ENCODE measurements at regions not wholly inside any gene's neighbourhood (a gene's known extent, or its start where the extent isn't known, plus 50 kb on each side); places are given as distances from the start of the nearest gene placed in this dataset.

DNA sequence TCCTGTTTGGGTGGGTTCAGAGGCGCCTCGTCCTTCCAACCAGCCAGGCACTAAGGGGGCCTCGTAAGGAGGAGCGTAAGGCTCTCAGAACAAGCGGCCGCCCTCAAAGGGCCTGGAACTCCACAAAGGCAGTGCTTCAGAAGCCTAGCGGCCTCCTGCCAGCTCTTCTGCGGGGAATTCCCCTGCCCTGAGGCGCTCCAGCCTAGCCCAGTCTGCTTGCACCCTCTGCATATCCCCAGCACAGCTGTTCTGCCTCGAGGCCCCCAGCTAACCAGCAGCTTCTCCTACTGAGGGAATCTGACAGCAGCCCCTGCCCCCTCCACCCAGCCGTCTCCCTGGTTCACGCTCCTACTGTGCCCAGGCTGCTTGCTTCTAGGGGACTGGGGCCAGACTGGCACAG is 265.9 kb downstream of the TFCP2L1 start:
- intact Hi-C loops (cut with DNase I) = no loop called here
- peaks cover 4% of the 10 kb centered on the region for H3K27me3 ChIP-seq
- H3K4me3 ChIP-seq = no peak overlapping the region
- no peaks in the 10 kb centered on the region for H3K4me1 ChIP-seq (replicated peaks in 1 of 2)
- no peaks in the 10 kb centered on the region for H3K36me3 ChIP-seq (replicated peaks in 1 of 2)
- TF ChIP-seq, protein P1, sequence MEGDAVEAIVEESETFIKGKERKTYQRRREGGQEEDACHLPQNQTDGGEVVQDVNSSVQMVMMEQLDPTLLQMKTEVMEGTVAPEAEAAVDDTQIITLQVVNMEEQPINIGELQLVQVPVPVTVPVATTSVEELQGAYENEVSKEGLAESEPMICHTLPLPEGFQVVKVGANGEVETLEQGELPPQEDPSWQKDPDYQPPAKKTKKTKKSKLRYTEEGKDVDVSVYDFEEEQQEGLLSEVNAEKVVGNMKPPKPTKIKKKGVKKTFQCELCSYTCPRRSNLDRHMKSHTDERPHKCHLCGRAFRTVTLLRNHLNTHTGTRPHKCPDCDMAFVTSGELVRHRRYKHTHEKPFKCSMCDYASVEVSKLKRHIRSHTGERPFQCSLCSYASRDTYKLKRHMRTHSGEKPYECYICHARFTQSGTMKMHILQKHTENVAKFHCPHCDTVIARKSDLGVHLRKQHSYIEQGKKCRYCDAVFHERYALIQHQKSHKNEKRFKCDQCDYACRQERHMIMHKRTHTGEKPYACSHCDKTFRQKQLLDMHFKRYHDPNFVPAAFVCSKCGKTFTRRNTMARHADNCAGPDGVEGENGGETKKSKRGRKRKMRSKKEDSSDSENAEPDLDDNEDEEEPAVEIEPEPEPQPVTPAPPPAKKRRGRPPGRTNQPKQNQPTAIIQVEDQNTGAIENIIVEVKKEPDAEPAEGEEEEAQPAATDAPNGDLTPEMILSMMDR (IDR thresholded peaks at IDR 0.05) = no peak
- TF ChIP-seq POLR2A (IDR thresholded peaks at IDR 0.05) = no peak
- no peak for DNase-seq
- no peaks in the 10 kb centered on the region for H3K9me3 ChIP-seq (replicated peaks in 1 of 3)
- 73 to 99% (median 76%) methylated on average over 6 to 12 of the region's 12 CpGs for WGBS, 4 donors
- H3K27ac ChIP-seq = no peak overlapping the region

DNA sequence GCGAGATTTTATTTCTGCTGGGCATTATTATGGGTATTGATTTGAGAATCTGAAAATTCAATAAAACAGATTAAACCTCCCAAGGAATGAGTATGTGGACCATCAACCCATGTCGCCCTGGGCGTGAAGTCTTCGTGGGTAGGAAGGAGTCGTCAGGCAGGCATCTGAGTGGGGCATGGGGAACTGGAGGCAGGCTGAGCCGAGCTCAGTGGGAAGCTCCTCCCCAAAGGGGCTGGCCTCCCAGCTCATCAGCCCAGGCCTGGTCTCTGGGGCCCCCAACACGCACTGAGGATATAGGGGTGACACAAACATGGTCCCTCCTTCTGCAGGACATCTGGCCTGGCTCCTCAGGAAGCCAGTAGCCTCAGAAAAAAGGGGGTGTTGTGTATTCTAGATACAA is 265.2 kb downstream of the TFCP2L1 start:
- H3K9me3 ChIP-seq (replicated peaks in 1 of 3) = no peaks in the 10 kb centered on the region

DNA sequence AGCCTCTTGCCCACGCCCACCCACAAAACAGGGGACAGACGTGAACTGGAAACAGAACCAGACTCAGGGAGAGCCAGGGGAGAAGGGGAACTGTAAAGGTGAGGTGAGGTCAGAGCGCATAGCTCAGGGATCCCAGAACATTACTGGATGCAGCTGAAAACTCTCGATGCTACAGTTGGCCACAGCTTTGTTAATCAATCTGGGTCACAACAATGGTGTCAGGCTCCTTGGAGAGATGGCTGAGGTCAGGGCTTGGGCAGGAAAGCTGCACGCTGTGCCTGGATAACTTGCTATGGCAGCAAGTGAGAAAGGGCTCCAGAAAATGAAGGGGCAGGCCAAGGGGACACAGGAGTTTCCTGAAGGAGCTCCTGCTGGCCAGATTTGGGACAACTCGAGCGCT is 263.3 kb downstream of the TFCP2L1 start:
- 70 to 78% (median 76%) methylated on average over 7 of the region's 7 CpGs for WGBS, 4 donors
- H3K9me3 ChIP-seq (replicated peaks in 1 of 3) = no peaks in the 10 kb centered on the region
- no peaks in the 10 kb centered on the region for H3K4me1 ChIP-seq (replicated peaks in 1 of 2)
- no peak overlapping the region for H3K27ac ChIP-seq
- no peak overlapping the region for H3K4me3 ChIP-seq
- H3K27me3 ChIP-seq = peaks cover 4% of the 10 kb centered on the region
- TF ChIP-seq, protein P1 (IDR thresholded peaks at IDR 0.05) = no peak
- no peak for TF ChIP-seq POLR2A (IDR thresholded peaks at IDR 0.05)
- no peaks in the 10 kb centered on the region for H3K36me3 ChIP-seq (replicated peaks in 1 of 2)
- DNase-seq = peak in 1 of 7 donors; percentile 17
- intact Hi-C loops (cut with DNase I) = no loop called here

More for the DNA sequence above, 265.2 kb downstream of the TFCP2L1 start:
- WGBS, 4 donors = 84 to 90% (median 86%) methylated on average over 7 of the region's 7 CpGs
- intact Hi-C loops (cut with DNase I) = no loop called here
- no peaks in the 10 kb centered on the region for H3K4me1 ChIP-seq (replicated peaks in 1 of 2)
- H3K4me3 ChIP-seq = no peak overlapping the region
- DNase-seq = no peak
- H3K27ac ChIP-seq = no peak overlapping the region
- H3K36me3 ChIP-seq (replicated peaks in 1 of 2) = no peaks in the 10 kb centered on the region
- TF ChIP-seq, protein P1 (IDR thresholded peaks at IDR 0.05) = no peak
- no peak for TF ChIP-seq POLR2A (IDR thresholded peaks at IDR 0.05)
- H3K27me3 ChIP-seq = peaks cover 4% of the 10 kb centered on the region

DNA sequence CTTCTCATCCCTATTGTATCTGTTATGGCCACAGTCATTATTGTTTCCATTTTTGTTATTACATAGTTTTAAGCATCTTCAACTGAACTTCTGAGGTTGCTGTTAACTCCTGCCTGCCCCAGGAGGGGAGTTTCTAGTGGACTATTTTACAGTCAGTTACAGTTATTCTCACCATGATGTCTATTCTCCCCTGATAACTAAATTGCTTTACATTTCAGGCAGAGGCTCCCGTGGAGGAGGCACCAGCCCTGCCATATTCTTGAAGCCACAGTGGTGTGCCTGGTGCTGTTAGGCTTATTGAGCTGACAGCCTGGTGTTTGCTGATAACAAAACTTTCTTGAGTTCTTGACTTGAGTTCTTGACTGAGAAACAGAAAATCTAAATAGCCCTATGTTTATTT is 256.4 kb downstream of the TFCP2L1 start:
- Histone ChIP-seq H3K27me3 (peaks cover 3% of the 10 kb centered on the region), H3K9me3 (replicated peaks in 1 of 3) (no peaks in the 10 kb centered on the region), H3K4me3 (no peak overlapping the region), H3K36me3 (replicated peaks in 1 of 2) (no peaks in the 10 kb centered on the region), H3K27ac (no peak overlapping the region), H3K4me1 (replicated peaks in 1 of 2) (no peaks in the 10 kb centered on the region)
- intact Hi-C loops (cut with DNase I) = no loop called here
- 60 to 68% (median 63%) methylated on average over 1 of the region's 1 CpG for whole genome bisulfite sequencing, 4 donors
- DNase-seq = no peak
- no peak for TF ChIP-seq POLR2A (IDR thresholded peaks at IDR 0.05)
- TF ChIP-seq, protein P1 (IDR thresholded peaks at IDR 0.05) = no peak
